K562 (cell line): ENCODE measurements at regions not wholly inside any gene's neighbourhood (a gene's known extent, or its start where the extent isn't known, plus 50 kb on each side); places are given as distances from the start of the nearest gene placed in this dataset.

Experiments
- HDAC1 ChIP-seq, 2 experiments: fragments of 450-650 bp; IDR thresholded peaks; 2 replicates each; pipeline ENCODE4 v1.6.1; 2016 to 2017; ENCODE audit warnings: inconsistent platforms in 1 of 2, mild to moderate bottlenecking in 1 of 2, moderate library complexity in 1 of 2
- NCOA6 ChIP-seq: fragments of 450-650 bp; IDR thresholded peaks from 2 replicates; pipeline ENCODE4 v1.6.1; 2017; ENCODE audit warnings: mild to moderate bottlenecking
- POU5F1 ChIP-seq: fragments of 150-350 bp; IDR thresholded peaks from 2 replicates; pipeline ENCODE4 v1.6.1; 2014; ENCODE audit warnings: borderline replicate concordance, low read length, low read depth, mild to moderate bottlenecking; ENCODE audit not compliant: partially characterized antibody
- ZNF282 ChIP-seq: sonication (generic); formaldehyde crosslinking; IDR thresholded peaks from 2 replicates; pipeline ENCODE4 v1.8.1; 2023; ENCODE audit warnings: missing genetic modification reagents
- ZNF354B ChIP-seq: fragments of 250-450 bp; sonication (Bioruptor Pico); IDR thresholded peaks from 2 replicates; pipeline ENCODE4 v1.4.0; 2020
- TF ChIP-seq, protein P1 (sequence below): sonication (generic); formaldehyde crosslinking; IDR thresholded peaks from 2 replicates; pipeline ENCODE4 v1.9.0; 2022; ENCODE audit warnings: mild to moderate bottlenecking, missing genetic modification reagents
- TF ChIP-seq, protein P2 (sequence below): fragments of 450-650 bp; conservative IDR thresholded peaks from 2 replicates; pipeline ENCODE4 v1.6.1; 2016; ENCODE audit warnings: missing genetic modification characterization, low read depth, mild to moderate bottlenecking, control low read depth, missing compliant biosample characterization
- TF ChIP-seq, protein P3 (sequence below), 2 experiments: fragments of 450-650 bp in 1 of 2; sonication (generic) in 1 of 2; formaldehyde crosslinking in 1 of 2; IDR thresholded peaks in 1 of 2; conservative IDR thresholded peaks in 1 of 2; 2 replicates each; pipeline versions ENCODE4 v1.6.1 to v1.8.1; 2016 to 2023; ENCODE audit warnings: mild to moderate bottlenecking in 2 of 2, moderate library complexity in 2 of 2, inconsistent platforms in 1 of 2, missing genetic modification reagents in 1 of 2

DNA sequence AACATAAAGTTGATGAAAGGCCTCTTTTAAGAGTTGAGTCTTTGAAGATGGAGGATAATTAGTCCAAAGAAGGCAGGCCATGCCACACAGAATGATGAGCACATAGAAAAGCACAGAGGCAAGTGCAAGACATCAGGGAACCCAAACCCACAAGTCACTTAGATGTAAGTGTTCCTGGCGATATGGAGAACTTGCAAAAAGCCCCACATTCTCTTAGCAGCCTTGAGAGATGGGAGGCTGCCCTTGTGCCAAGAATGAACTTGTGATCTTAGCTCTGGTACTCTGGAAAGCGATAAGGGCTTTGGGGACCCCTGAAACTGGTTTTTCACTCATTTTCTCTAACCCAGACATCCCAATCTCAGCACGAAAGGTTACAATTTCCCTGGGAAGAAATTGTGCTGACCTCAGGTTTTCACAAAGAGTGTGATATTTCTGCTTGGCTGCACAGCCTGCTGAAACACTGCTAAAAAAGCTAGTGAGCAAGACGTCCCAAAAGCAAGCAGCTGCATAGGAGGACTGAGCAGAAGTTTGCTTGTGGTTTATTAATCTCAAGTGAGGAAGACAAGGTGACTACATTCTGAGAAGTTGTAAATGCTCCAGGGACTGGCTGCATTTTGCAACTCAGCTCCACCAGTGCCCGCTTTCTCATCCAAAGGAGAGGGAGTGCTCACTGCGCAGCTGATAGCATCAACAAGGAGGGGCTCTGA, 496.9 kb upstream of the CAMK1G start (continued):
- TF ChIP-seq, protein P1, sequence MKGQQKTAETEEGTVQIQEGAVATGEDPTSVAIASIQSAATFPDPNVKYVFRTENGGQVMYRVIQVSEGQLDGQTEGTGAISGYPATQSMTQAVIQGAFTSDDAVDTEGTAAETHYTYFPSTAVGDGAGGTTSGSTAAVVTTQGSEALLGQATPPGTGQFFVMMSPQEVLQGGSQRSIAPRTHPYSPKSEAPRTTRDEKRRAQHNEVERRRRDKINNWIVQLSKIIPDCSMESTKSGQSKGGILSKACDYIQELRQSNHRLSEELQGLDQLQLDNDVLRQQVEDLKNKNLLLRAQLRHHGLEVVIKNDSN (CRISPR knock-in tag), result no peak
- TF ChIP-seq POU5F1, result no peak
- TF ChIP-seq ZNF282 (CRISPR knock-in tag), result no peak
- no peak for TF ChIP-seq HDAC1 (IDR thresholded peaks at IDR 0.05)
- TF ChIP-seq NCOA6, result no peak
- TF ChIP-seq, protein P2, sequence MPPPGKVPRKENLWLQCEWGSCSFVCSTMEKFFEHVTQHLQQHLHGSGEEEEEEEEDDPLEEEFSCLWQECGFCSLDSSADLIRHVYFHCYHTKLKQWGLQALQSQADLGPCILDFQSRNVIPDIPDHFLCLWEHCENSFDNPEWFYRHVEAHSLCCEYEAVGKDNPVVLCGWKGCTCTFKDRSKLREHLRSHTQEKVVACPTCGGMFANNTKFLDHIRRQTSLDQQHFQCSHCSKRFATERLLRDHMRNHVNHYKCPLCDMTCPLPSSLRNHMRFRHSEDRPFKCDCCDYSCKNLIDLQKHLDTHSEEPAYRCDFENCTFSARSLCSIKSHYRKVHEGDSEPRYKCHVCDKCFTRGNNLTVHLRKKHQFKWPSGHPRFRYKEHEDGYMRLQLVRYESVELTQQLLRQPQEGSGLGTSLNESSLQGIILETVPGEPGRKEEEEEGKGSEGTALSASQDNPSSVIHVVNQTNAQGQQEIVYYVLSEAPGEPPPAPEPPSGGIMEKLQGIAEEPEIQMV (tag), result no peak
- TF ChIP-seq, protein P3, sequence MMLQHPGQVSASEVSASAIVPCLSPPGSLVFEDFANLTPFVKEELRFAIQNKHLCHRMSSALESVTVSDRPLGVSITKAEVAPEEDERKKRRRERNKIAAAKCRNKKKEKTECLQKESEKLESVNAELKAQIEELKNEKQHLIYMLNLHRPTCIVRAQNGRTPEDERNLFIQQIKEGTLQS (IDR thresholded peaks at IDR 0.05), result no peak
- TF ChIP-seq, protein P3 (CRISPR knock-in tag; conservative IDR thresholded peaks at IDR 0.05), result no peak
- no peak for TF ChIP-seq ZNF354B
- TF ChIP-seq, all 486 proteins: peak for 0
